ENCODE measurements at regions not wholly inside any gene's neighbourhood (a gene's known extent, or its start where the extent isn't known, plus 50 kb on each side); places are given as distances from the start of the nearest gene placed in this dataset.

DNA sequence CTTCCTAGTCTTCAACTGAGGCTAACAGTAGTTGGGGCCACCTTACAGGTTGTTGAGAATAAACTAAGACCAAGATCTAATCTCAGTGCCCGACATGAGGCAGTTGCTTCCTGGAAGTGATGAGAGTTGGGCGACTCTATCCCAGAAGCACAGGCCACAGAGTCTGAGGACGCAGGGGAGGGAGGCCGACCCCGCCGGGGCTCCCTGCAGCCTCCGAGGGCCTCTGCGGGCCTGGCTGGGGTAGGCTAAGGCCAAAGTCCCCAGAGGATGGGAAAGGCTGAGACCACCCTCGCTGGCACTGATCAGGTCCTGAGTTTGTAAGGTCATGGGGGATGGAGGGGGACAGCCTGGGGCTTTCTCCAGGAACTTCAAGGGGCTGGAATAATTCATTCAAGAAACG, 74.0 kb downstream of the ENGASE start:
- H3F3A ChIP-seq (ENCODE audit: insufficient read depth): no peaks in the 10 kb centered on the region
- no peaks in the 10 kb centered on the region for H4K20me1 ChIP-seq (ENCODE audit: low read depth, low read length)
- no peak overlapping the region for H2AFZ ChIP-seq (ENCODE audit: low read depth, low read length, severe bottlenecking)
- H3K27me3 ChIP-seq (ENCODE audit: low read length): no peaks in the 10 kb centered on the region
- H3K79me2 ChIP-seq (ENCODE audit: insufficient read depth, low read length): no peaks in the 10 kb centered on the region
- no peak overlapping the region for H3K27ac ChIP-seq (ENCODE audit: low read depth, low read length)
- H3K4me2 ChIP-seq (ENCODE audit: low read depth, low read length, poor library complexity, severe bottlenecking): no peak overlapping the region
- TF ChIP-seq EZH2phosphoT487 (conservative IDR thresholded peaks at IDR 0.05; ENCODE audit: low read length): no peak
- TF ChIP-seq, protein P1, sequence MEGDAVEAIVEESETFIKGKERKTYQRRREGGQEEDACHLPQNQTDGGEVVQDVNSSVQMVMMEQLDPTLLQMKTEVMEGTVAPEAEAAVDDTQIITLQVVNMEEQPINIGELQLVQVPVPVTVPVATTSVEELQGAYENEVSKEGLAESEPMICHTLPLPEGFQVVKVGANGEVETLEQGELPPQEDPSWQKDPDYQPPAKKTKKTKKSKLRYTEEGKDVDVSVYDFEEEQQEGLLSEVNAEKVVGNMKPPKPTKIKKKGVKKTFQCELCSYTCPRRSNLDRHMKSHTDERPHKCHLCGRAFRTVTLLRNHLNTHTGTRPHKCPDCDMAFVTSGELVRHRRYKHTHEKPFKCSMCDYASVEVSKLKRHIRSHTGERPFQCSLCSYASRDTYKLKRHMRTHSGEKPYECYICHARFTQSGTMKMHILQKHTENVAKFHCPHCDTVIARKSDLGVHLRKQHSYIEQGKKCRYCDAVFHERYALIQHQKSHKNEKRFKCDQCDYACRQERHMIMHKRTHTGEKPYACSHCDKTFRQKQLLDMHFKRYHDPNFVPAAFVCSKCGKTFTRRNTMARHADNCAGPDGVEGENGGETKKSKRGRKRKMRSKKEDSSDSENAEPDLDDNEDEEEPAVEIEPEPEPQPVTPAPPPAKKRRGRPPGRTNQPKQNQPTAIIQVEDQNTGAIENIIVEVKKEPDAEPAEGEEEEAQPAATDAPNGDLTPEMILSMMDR (IDR thresholded peaks at IDR 0.05; ENCODE audit: insufficient read depth, low read length, poor library complexity, severe bottlenecking): no peak
- H3K9ac ChIP-seq (ENCODE audit: low read length): no peak overlapping the region
- no peak overlapping the region for H3K4me3 ChIP-seq (ENCODE audit: insufficient read depth, low read length, poor library complexity, severe bottlenecking)
- no peaks in the 10 kb centered on the region for H3K36me3 ChIP-seq (ENCODE audit: low read length)
- H3K9me2 ChIP-seq (replicated peaks; ENCODE audit: insufficient read depth, low read length): no peaks in the 10 kb centered on the region
- H3K9me3 ChIP-seq (ENCODE audit: insufficient read depth, low read length): no peaks in the 10 kb centered on the region

DNA sequence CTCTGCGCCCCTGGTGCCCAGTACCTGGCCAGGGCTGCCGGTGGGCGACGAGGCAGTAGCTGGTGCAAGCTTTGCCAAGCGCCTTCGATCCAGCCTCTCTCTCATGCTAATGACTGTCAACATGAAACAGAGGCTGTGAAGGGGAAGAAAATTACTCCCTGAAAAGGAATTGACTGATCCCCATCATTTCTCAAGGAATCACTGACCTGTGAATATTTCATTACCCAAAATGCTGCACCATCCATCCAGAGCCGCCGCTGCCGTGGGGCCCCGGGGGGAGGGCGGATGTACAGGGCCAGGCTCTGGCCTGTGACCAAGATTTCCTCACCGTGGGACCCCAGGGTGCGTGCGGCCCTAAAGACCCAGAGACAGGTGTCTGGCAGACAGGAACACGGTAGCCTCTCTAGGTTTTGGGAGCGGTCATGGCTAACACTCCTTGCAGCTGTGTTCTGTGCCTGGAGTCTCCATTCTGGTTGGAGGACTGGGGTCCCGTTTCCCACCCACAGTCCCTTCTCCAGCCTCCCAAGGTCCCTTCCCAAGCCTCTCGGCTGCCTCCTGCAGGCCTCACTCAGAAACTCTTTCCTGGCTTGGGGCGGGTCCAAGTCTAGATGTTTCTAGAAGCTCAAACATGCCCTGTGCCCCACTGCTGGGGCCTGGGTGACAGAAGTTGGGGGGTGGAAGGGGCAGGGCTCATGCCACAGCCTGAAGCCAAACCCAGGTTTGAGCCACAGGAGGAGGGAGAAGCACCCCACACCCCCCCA, 73.3 kb downstream of the ENGASE start:
- Histone ChIP-seq H3K9me3 (ENCODE audit: insufficient read depth, low read length) (no peaks in the 10 kb centered on the region), H3K79me2 (ENCODE audit: insufficient read depth, low read length) (no peaks in the 10 kb centered on the region), H3K4me3 (ENCODE audit: insufficient read depth, low read length, poor library complexity, severe bottlenecking) (no peak overlapping the region), H3K4me2 (ENCODE audit: low read depth, low read length, poor library complexity, severe bottlenecking) (no peak overlapping the region), H3K9ac (ENCODE audit: low read length) (no peak overlapping the region), H3K9me2 (replicated peaks; ENCODE audit: insufficient read depth, low read length) (no peaks in the 10 kb centered on the region), H3K27me3 (ENCODE audit: low read length) (no peaks in the 10 kb centered on the region), H4K20me1 (ENCODE audit: low read depth, low read length) (no peaks in the 10 kb centered on the region), H3F3A (ENCODE audit: insufficient read depth) (no peaks in the 10 kb centered on the region), H2AFZ (ENCODE audit: low read depth, low read length, severe bottlenecking) (no peak overlapping the region), H3K27ac (ENCODE audit: low read depth, low read length) (no peak overlapping the region), H3K36me3 (ENCODE audit: low read length) (no peaks in the 10 kb centered on the region)
- TF ChIP-seq, protein P1 (IDR thresholded peaks at IDR 0.05; ENCODE audit: insufficient read depth, low read length, poor library complexity, severe bottlenecking): no peak
- TF ChIP-seq EZH2phosphoT487 (conservative IDR thresholded peaks at IDR 0.05; ENCODE audit: low read length): no peak

- no peak overlapping the region for H3K9ac ChIP-seq (ENCODE audit: low read length)
- H3K36me3 ChIP-seq (ENCODE audit: low read length): no peaks in the 10 kb centered on the region
- no peak overlapping the region for H3K4me2 ChIP-seq (ENCODE audit: low read depth, low read length, poor library complexity, severe bottlenecking)
- TF ChIP-seq, protein P1 (IDR thresholded peaks at IDR 0.05; ENCODE audit: insufficient read depth, low read length, poor library complexity, severe bottlenecking): no peak
- no peak for TF ChIP-seq EZH2phosphoT487 (conservative IDR thresholded peaks at IDR 0.05; ENCODE audit: low read length)
- no peak overlapping the region for H3K27ac ChIP-seq (ENCODE audit: low read depth, low read length)
- no peak overlapping the region for H3K4me3 ChIP-seq (ENCODE audit: insufficient read depth, low read length, poor library complexity, severe bottlenecking)
- no peaks in the 10 kb centered on the region for H3F3A ChIP-seq (ENCODE audit: insufficient read depth)
- no peaks in the 10 kb centered on the region for H3K9me3 ChIP-seq (ENCODE audit: insufficient read depth, low read length)
- no peaks in the 10 kb centered on the region for H3K27me3 ChIP-seq (ENCODE audit: low read length)
- H3K9me2 ChIP-seq (replicated peaks; ENCODE audit: insufficient read depth, low read length): no peaks in the 10 kb centered on the region
- H2AFZ ChIP-seq (ENCODE audit: low read depth, low read length, severe bottlenecking): no peak overlapping the region
- no peaks in the 10 kb centered on the region for H3K79me2 ChIP-seq (ENCODE audit: insufficient read depth, low read length)
- H4K20me1 ChIP-seq (ENCODE audit: low read depth, low read length): no peaks in the 10 kb centered on the region
Measured at GRCh38 chr17:79146562-79146961, 71.9 kb downstream of the ENGASE start.

Data from SU-DHL-6 (cell line).